ENCODE measurements at regions not wholly inside any gene's neighbourhood (a gene's known extent, or its start where the extent isn't known, plus 50 kb on each side); places are given as distances from the start of the nearest gene placed in this dataset.

GRCh38 chr12:127051139-127051538, 1215.8 kb upstream of the TMEM132C start (continued):
- no peak for TF ChIP-seq IRF3 (IDR thresholded peaks at IDR 0.05)
- TF ChIP-seq EP300 (IDR thresholded peaks at IDR 0.05; ENCODE audit: borderline replicate concordance in 1 of 2, control insufficient read depth in 1 of 2, low read depth in 2 of 2, low read length in 2 of 2) = no peak
- TF ChIP-seq SUZ12 (IDR thresholded peaks at IDR 0.05; ENCODE audit: unreplicated experiment) = no peak
- no peak for TF ChIP-seq TCF3 (IDR thresholded peaks at IDR 0.05; ENCODE audit: borderline replicate concordance, insufficient read depth, low read depth, low read length)
- TF ChIP-seq STAT3 (IDR thresholded peaks at IDR 0.05; ENCODE audit: low read depth, low read length) = no peak
- no peak for TF ChIP-seq BMI1 (IDR thresholded peaks at IDR 0.05; ENCODE audit: borderline replicate concordance)
- TF ChIP-seq SMAD5 (IDR thresholded peaks at IDR 0.05; ENCODE audit: low read depth) = no peak
- no peak for TF ChIP-seq RELA (IDR thresholded peaks at IDR 0.05; ENCODE audit: borderline replicate concordance, partially characterized antibody)
- no peak for TF ChIP-seq MEF2A (IDR thresholded peaks at IDR 0.05; ENCODE audit: insufficient read depth, low read depth, low read length)
- no peak for TF ChIP-seq IKZF1 (conservative IDR thresholded peaks at IDR 0.05)

GRCh38 chr12:127052511-127053232, 1214.3 kb upstream of the TMEM132C start:
- 16% methylated on average over 7 of the region's 7 CpGs for WGBS (ENCODE audit: insufficient coverage, insufficient replicate concordance, low lambda C conversion rate, missing lambda C conversion rate)
- no peak overlapping the region for H2AFZ ChIP-seq (ENCODE audit: control insufficient read depth, low read depth, low read length)
- ChIA-PET POLR2A (no interaction called here), SMC1A (ENCODE audit: uncharacterized antibody, unreplicated experiment) (interaction anchor here (0.7 to 1.6 kb wide), 4 partner anchors 9 to 36 kb away, joined by 3 to 5 read pairs (median 3); no protein-coding TSS in a partner anchor), CTCF (no interaction called here), RAD21 (ENCODE audit: unreplicated experiment) (no interaction called here)
- intact Hi-C loops (cut with micrococcal nuclease; ENCODE audit: unreplicated experiment) (no loop called here), in situ Hi-C loops (cut with MboI) (no loop called here)
- FAIRE-seq (no peak), ATAC-seq (no peak), DNase-seq (ENCODE audit: low read depth, low spot score) (no peak)
- BruUV-seq (replicated peaks) = no TSS peak
- H3K4me2 ChIP-seq (ENCODE audit: control insufficient read depth, insufficient read depth) = no peak overlapping the region
- no peak overlapping the region for H3K4me3 ChIP-seq
- no peaks in the 10 kb centered on the region for H3K27me3 ChIP-seq (replicated peaks in 1 of 2; ENCODE audit: control insufficient read depth in 2 of 2, insufficient read depth in 2 of 2, low read length in 1 of 2)
- H3K36me3 ChIP-seq (ENCODE audit: control insufficient read depth in 2 of 2, insufficient read depth in 2 of 2, low read length in 1 of 2) = no peaks in the 10 kb centered on the region
- no peak overlapping the region for H3K27ac ChIP-seq (ENCODE audit: control insufficient read depth, insufficient read depth)
- no peak overlapping the region for H3K9ac ChIP-seq (ENCODE audit: control insufficient read depth, insufficient read depth, low read length)
- no peaks in the 10 kb centered on the region for H3K79me2 ChIP-seq (ENCODE audit: control insufficient read depth, insufficient read depth, low read length)
- H3K9me3 ChIP-seq (replicated peaks; ENCODE audit: control insufficient read depth, insufficient read depth, low read length) = no peaks in the 10 kb centered on the region; the same call in 2 of the 3 replicates
- H4K20me1 ChIP-seq (ENCODE audit: control insufficient read depth, insufficient read depth) = no peaks in the 10 kb centered on the region
- H3K4me1 ChIP-seq (ENCODE audit: control insufficient read depth, insufficient read depth, low read length) = no peaks in the 10 kb centered on the region
- TF ChIP-seq TAF1 (IDR thresholded peaks at IDR 0.05; ENCODE audit: borderline replicate concordance, low read depth, low read length) (no peak), JUNB (IDR thresholded peaks at IDR 0.05) (no peak), SMC3 (IDR thresholded peaks at IDR 0.05; ENCODE audit: borderline replicate concordance, low read length) (no peak), ATF7 (IDR thresholded peaks at IDR 0.05; ENCODE audit: low read depth) (no peak), ZBTB4 (CRISPR knock-in tag; IDR thresholded peaks at IDR 0.05) (no peak), NRF1 (conservative IDR thresholded peaks at IDR 0.05; ENCODE audit: low read depth, low read length) (no peak), TARDBP (IDR thresholded peaks at IDR 0.05; ENCODE audit: borderline replicate concordance) (no peak), IRF3 (IDR thresholded peaks at IDR 0.05) (no peak), HDGF (IDR thresholded peaks at IDR 0.05) (no peak), MAX (IDR thresholded peaks at IDR 0.05; ENCODE audit: low read depth, low read length) (no peak)
